PC-9 (cell line): ENCODE measurements at regions not wholly inside any gene's neighbourhood (a gene's known extent, or its start where the extent isn't known, plus 50 kb on each side); places are given as distances from the start of the nearest gene placed in this dataset.

Experiments
- BruUV-seq: library from RNA; stranded (reverse); fragments of 400-500 nt; replicated peaks from 2 replicates; lab custom pipeline; 2021; lab: Mats Ljungman, UMichigan
- CTCF ChIA-PET: fragments of 300-600 bp; sonication (Branson Sonifier 250); formaldehyde crosslinking; loops from one replicate; lab custom pipeline; 2022; ENCODE audit warnings: antibody characterized with exemption; lab: Charles Lee
- POLR2A ChIA-PET: fragments of 300-600 bp; sonication (Branson Sonifier 250); formaldehyde crosslinking; loops from one replicate; lab custom pipeline; 2022; ENCODE audit warnings: antibody characterized with exemption; ENCODE audit not compliant: unreplicated experiment; lab: Charles Lee
- DNase-seq, 2 experiments: peaks; one replicate each; pipeline versions ENCODE4 v3.0.0 to v3.0.0-alpha.2; 2015 to 2022; ENCODE audit warnings: mixed read lengths in 1 of 2
- H2AFZ ChIP-seq: fragments of 200-600 bp; sonication (generic); 2 replicates; pipeline ENCODE4 v1.8.1; 2017; ENCODE audit warnings: antibody characterized with exemption
- H3F3A ChIP-seq: fragments of 200-600 bp; sonication (generic); 2 replicates; pipeline ENCODE4 v1.8.1; 2017; ENCODE audit warnings: antibody characterized with exemption, mild to moderate bottlenecking, low read depth; ENCODE audit not compliant: insufficient read depth
- H3K27ac ChIP-seq: fragments of 200-600 bp; sonication (generic); 2 replicates; pipeline ENCODE4 v1.6.1; 2016; ENCODE audit warnings: mixed run types
- H3K27me3 ChIP-seq: fragments of 200-600 bp; sonication (generic); 2 replicates; pipeline ENCODE4 v1.6.1; 2016; ENCODE audit warnings: low read depth, mixed run types; ENCODE audit not compliant: insufficient read depth
- H3K36me3 ChIP-seq: fragments of 200-600 bp; sonication (generic); 2 replicates; pipeline ENCODE4 v1.6.1; 2016; ENCODE audit warnings: low read depth, mixed run types
- H3K4me1 ChIP-seq: fragments of 200-600 bp; sonication (generic); replicated peaks from 2 replicates; pipeline ENCODE4 v1.6.1; 2016; ENCODE audit warnings: mixed run types; ENCODE audit not compliant: insufficient read depth
- H3K4me2 ChIP-seq: fragments of 200-600 bp; sonication (generic); 2 replicates; pipeline ENCODE4 v1.6.1; 2017; ENCODE audit warnings: mixed run types
- H3K4me3 ChIP-seq: fragments of 200-600 bp; sonication (generic); 2 replicates; pipeline ENCODE4 v1.6.1; 2016; ENCODE audit warnings: mixed run types
- H3K79me2 ChIP-seq: fragments of 200-600 bp; sonication (generic); 2 replicates; pipeline ENCODE4 v1.6.1; 2017; ENCODE audit warnings: low read depth, mixed run types
- H3K9me2 ChIP-seq: fragments of 200-600 bp; sonication (generic); 2 replicates; pipeline ENCODE4 v1.8.1; 2017; ENCODE audit warnings: mild to moderate bottlenecking; ENCODE audit not compliant: insufficient read depth
- H3K9me3 ChIP-seq: fragments of 200-600 bp; sonication (generic); 2 replicates; pipeline ENCODE4 v1.8.1; 2016; ENCODE audit warnings: low read depth; ENCODE audit not compliant: insufficient read depth
- H4K20me1 ChIP-seq: fragments of 200-600 bp; sonication (generic); 2 replicates; pipeline ENCODE4 v1.8.1; 2017; ENCODE audit not compliant: insufficient read depth
- EZH2 ChIP-seq: fragments of 200-600 bp; sonication (generic); IDR thresholded peaks from 2 replicates; pipeline ENCODE4 v1.8.0; 2017; ENCODE audit warnings: antibody characterized with exemption, low read depth
- intact Hi-C: fragments of 100-400 bp; cut with micrococcal nuclease; formaldehyde crosslinking; loops from one replicate; pipeline ENCODE4 v1.10.0; 2022; ENCODE audit not compliant: unreplicated experiment
- TF ChIP-seq, protein P1 (sequence below): fragments of 200-600 bp; sonication (generic); conservative IDR thresholded peaks from 2 replicates; pipeline ENCODE4 v1.6.1; 2017; ENCODE audit warnings: mixed run types, antibody characterized with exemption, mild to moderate bottlenecking, moderate library complexity

DNA sequence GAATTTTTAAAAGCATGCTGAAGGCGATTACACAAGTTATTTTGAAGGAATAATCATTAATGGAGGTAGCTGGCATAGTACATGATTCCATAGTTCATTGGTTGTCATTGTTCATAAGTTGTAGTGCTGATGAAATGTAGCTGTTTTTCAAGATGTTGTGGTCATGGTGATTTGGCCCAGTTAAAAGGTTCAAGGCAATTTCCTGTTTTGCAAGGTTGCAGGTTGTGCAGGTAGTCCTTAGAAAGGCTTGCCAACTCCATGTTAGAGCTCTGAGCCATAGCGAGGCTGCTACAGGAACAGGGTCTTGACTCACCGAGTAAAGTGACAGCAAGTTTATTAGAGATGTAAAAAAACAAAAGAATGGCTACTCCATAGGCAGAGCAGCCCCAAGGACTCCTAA lies 95.8 kb upstream of the CHORDC1 start:
- no peaks in the 10 kb centered on the region for H3K9me3 ChIP-seq
- CTCF ChIA-PET: no interaction called here
- no peaks in the 10 kb centered on the region for H4K20me1 ChIP-seq
- TF ChIP-seq EZH2: no peak
- TF ChIP-seq, protein P1, sequence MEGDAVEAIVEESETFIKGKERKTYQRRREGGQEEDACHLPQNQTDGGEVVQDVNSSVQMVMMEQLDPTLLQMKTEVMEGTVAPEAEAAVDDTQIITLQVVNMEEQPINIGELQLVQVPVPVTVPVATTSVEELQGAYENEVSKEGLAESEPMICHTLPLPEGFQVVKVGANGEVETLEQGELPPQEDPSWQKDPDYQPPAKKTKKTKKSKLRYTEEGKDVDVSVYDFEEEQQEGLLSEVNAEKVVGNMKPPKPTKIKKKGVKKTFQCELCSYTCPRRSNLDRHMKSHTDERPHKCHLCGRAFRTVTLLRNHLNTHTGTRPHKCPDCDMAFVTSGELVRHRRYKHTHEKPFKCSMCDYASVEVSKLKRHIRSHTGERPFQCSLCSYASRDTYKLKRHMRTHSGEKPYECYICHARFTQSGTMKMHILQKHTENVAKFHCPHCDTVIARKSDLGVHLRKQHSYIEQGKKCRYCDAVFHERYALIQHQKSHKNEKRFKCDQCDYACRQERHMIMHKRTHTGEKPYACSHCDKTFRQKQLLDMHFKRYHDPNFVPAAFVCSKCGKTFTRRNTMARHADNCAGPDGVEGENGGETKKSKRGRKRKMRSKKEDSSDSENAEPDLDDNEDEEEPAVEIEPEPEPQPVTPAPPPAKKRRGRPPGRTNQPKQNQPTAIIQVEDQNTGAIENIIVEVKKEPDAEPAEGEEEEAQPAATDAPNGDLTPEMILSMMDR: no peak
- no peak for DNase-seq
- H3K4me2 ChIP-seq: no peak overlapping the region
- H3K27ac ChIP-seq: no peak overlapping the region
- POLR2A ChIA-PET: no interaction called here
- no peaks in the 10 kb centered on the region for H3K27me3 ChIP-seq
- no peak overlapping the region for H3K4me3 ChIP-seq
- H2AFZ ChIP-seq: no peak overlapping the region
- no peaks in the 10 kb centered on the region for H3K79me2 ChIP-seq
- BruUV-seq: no TSS peak
- H3F3A ChIP-seq: no peaks in the 10 kb centered on the region
- intact Hi-C loops: no loop called here
- no peaks in the 10 kb centered on the region for H3K36me3 ChIP-seq
- no peaks in the 10 kb centered on the region for H3K9me2 ChIP-seq
- no peaks in the 10 kb centered on the region for H3K4me1 ChIP-seq

DNA sequence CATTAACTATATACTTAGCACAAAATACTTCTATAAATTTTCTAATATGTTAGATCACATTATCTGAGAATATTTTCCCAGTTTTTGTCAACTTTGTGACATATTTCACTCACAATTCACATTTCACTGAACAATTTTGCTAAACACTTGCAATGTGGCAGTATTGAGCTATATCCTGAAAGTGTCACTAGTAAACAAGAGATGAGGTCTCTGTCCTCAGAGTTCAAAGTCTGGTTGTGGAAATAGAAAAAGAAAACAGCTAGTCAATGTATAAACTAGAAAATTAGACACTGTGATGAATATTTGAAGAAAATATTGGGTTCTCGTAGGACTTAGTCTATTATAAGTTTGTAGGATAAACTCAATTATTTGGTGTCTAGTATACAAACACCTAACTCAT lies 87.4 kb upstream of the CHORDC1 start:
- DNase-seq: no peak
- H3K4me2 ChIP-seq: no peak overlapping the region
- H3K9me3 ChIP-seq: no peaks in the 10 kb centered on the region
- H3K4me1 ChIP-seq: no peaks in the 10 kb centered on the region
- no peaks in the 10 kb centered on the region for H3F3A ChIP-seq
- no peaks in the 10 kb centered on the region for H3K79me2 ChIP-seq
- intact Hi-C loops: no loop called here
- no peaks in the 10 kb centered on the region for H4K20me1 ChIP-seq
- BruUV-seq: no TSS peak
- CTCF ChIA-PET: no interaction called here
- H3K27ac ChIP-seq: no peak overlapping the region
- H3K4me3 ChIP-seq: no peak overlapping the region
- H3K36me3 ChIP-seq: no peaks in the 10 kb centered on the region
- H3K9me2 ChIP-seq: no peaks in the 10 kb centered on the region
- POLR2A ChIA-PET: no interaction called here
- no peaks in the 10 kb centered on the region for H3K27me3 ChIP-seq
- TF ChIP-seq, protein P1: no peak
- no peak for TF ChIP-seq EZH2
- H2AFZ ChIP-seq: no peak overlapping the region

- POLR2A ChIA-PET: no interaction called here
- no TSS peak for BruUV-seq
- no peaks in the 10 kb centered on the region for H3K9me2 ChIP-seq
- no peaks in the 10 kb centered on the region for H3K79me2 ChIP-seq
- no peaks in the 10 kb centered on the region for H3K36me3 ChIP-seq
- H3K4me3 ChIP-seq: no peak overlapping the region
- no peak for TF ChIP-seq EZH2
- TF ChIP-seq, protein P1: no peak
- no peak overlapping the region for H2AFZ ChIP-seq
- H3K27ac ChIP-seq: no peak overlapping the region
- H3K27me3 ChIP-seq: no peaks in the 10 kb centered on the region
- CTCF ChIA-PET: no interaction called here
- no peaks in the 10 kb centered on the region for H4K20me1 ChIP-seq
- no peak overlapping the region for H3K4me2 ChIP-seq
- intact Hi-C loops: no loop called here
- no peaks in the 10 kb centered on the region for H3K4me1 ChIP-seq
- no peaks in the 10 kb centered on the region for H3F3A ChIP-seq
- DNase-seq: no peak
- H3K9me3 ChIP-seq: no peaks in the 10 kb centered on the region
These were observed 86.8 kb upstream of the CHORDC1 start for GRCh38 chr11:90309693-90310092.
